HG03066 (cell line): ENCODE measurements at regions not wholly inside any gene's neighbourhood (a gene's known extent, or its start where the extent isn't known, plus 50 kb on each side); places are given as distances from the start of the nearest gene placed in this dataset.

Experiments
- ATAC-seq: cut with Tn5 transposase; IDR thresholded peaks from one replicate; pipeline ENCODE4 v1.9.1; 2021; ENCODE audit warnings: low read depth; ENCODE audit not compliant: unreplicated experiment

DNA sequence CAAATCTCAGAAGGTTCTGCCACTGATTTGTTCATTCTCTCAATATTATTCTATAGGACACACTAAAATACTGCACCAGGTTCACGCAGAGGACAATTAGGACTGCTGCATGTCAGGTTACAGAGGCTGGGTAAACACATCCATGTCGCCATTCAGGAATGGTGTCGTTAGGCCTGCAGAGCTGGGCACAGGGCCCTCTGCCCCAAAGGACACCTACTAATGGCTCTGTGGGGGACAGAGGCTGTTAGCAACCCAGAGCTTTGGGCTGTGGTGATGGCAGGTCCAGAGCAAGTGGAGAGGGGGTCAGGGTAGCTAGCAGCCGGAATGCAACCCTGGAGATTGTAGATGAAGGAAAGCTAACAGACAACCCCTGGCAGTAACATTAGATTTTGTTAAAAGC is 115.9 kb downstream of the TTC32 start:
- ATAC-seq: no peak

DNA sequence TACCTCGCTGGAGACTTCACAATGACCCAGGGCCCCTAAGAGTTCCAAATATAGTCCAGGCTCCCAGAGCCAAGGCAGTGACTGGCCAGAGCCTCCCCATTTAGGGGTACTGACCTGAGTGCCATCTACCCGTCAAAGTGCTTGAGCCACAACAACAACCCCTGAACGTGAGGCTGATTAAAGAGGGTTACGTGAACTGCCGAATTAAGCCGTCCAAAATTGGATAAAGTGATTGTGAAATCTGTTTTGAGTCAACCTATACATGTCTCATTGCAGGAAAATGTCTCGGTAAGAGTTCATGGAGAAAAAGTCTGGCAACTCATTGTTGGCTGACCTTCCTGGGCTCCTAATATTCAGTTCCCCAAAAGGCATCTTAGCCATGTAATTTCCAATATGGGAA is 116.3 kb downstream of the TTC32 start:
- no peak for ATAC-seq

DNA sequence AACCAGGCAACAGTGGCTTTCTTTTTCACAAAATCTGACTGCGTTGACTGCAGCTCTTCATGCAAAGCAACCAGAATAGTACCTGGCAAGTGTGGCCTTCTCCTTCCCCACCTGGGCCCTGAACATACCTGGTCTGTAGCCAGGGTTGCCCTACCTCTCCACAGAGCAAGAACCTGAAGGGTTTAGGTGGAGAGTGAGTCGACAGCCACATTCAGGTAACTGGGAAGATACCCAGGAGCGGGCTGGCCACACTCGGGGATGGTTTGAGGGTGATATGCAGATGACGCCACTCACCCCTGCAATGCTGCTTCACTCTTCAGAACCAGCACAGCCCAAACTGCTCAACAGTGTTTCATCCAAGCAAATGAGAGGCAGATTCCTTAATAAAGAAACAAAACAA is 117.3 kb downstream of the TTC32 start:
- no peak for ATAC-seq

DNA sequence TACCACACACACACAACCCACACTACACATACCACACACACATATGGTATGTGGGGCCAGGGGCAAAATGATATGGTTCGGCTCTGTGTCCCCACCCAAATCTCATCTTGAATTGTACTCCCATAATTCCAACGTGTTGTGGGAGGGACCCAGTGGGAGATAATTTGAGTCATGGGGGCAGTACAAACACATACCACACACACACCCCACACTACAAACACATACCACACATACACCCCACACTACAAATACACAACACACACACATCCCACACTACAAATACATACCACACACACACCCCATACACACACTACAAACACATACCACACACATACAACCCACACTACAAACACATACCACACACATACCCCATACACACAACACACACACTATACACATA is 117.8 kb downstream of the TTC32 start:
- no peak for ATAC-seq

DNA sequence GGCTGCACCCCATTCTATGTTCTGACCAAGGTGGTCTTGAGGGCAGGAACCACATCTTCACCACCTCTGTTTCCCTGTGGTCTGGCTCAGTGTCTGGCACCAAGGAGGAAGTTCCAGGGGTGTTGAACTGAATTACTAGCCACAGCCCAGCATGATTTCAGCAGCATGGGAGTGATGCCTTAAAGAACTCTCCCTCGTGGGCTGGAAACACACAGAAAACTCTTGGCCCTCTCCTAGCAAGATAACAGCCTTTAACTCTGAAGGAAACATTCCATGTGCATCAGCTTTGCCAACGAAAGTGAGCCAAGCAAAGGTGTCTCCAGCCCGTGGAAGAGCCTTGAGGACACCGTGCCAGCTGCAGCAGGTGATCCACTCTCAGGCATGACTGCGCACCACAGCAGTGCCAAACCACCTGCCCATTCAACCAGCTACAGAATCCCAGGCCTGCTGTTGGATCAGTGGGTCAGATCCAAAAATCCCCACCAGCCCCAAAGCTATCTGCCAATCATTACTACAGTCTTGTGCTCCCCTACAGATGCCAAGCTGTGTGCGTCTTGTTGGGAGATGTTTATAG is 124.8 kb downstream of the TTC32 start:
- ATAC-seq: no peak

DNA sequence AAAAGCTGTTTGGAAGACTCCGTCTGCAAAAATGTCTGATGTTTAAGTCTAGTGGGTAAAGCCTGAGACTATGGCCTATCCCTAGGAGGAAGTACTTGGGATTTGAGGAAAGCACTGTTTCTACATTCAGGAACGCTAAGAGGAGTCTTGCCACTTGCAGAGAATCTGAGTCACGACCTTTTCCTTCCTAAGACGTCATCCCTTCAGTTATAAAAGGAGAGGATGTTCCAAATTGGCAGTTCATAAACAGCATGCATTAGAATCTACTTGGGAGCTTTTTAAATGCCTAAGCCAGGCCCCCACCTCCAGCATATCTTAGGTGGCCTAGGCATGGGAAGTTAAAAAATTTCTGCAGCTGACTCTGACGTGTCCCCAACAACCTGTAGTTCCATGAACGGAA is 125.9 kb downstream of the TTC32 start:
- ATAC-seq: no peak

DNA sequence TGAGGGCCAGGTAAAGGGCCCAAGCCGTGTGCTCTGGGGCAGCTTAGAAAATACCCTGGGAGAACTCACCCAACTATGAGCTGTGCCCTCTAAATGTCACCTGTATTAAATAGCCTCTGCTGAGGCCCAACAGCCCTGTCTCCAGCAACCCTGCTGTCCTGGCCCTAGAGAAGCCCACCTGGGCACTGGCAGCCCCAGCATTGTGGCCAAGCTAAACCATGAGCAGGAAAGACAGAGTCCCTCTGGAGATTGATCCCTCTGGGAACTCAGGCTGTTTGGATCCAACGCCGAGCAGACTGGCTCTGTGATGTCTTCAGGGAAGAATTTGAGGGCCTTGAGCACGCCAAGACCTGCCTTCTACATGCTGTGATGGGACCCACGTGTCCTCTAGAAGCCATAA is 126.5 kb downstream of the TTC32 start:
- ATAC-seq: no peak

DNA sequence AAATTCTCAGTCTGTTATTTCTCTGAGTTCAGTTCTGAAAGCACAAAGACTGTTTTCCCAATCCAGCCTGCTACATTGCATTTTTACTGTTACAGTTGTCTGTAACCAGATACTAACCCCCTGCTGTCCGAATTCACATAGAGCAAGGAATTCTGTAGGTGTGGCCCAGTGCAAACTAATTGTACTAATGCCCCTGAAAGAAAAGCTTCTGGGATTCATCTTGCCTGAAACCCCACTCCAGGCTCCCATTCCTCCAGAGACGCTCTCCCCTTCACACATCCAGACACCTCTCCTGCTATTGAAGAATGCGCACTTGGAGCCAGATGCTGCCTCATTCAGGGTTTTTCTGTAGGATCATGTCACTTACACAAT is 127.0 kb downstream of the TTC32 start:
- no peak for ATAC-seq

DNA sequence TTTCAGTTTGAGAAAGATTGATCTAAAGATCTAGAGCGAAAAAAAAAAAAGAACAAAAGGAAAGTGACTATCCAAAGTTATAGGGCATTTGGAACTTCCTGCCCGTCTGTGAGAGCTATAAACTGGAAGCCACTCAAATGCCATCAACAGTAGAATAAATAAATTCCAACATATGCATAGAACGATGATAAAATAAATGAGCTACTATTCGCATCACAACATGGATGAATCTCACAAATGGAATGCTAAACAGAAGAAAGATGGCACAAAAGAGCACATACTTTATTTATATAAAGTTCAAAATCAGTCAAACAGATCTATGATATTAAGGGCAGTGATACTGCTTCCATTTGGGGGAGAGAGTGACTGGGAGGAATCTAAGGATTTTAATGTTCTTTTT is 128.8 kb downstream of the TTC32 start:
- no peak for ATAC-seq

DNA sequence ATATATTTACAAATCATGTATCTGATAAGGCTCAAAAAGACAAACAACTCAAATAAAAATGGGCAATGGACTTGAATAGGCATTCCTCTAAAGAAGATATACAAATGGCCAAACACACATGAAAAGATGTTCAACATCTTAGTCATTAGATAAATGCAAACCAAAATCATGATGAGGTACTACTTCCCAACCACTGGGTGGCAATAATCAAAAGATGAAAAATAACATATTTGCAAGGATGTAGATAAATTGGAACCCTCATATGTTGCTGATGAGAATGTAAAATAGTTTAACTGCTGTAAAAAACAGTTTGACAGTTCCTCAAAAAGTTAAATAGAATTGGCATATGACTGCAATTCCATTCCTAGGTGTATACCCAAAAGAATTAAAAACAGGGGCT is 132.3 kb downstream of the TTC32 start:
- ATAC-seq: no peak

DNA sequence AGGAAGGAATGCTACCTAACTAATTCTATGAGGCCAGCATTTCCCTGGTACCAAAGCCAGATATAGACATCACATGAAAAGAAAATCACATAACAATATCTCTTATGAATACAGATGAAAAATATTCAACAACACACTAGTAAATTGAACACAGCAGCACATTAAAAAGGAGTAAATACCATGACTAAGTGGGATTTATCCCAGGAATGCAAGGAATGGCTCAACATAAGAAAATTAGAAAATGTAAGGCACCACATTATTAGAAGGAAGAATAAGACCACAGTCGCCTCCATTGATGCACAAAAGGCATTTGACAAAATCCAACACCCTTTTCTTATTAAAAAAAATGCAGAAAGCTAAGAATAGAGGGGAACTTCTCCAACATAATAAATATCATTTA is 133.9 kb downstream of the TTC32 start:
- no peak for ATAC-seq

DNA sequence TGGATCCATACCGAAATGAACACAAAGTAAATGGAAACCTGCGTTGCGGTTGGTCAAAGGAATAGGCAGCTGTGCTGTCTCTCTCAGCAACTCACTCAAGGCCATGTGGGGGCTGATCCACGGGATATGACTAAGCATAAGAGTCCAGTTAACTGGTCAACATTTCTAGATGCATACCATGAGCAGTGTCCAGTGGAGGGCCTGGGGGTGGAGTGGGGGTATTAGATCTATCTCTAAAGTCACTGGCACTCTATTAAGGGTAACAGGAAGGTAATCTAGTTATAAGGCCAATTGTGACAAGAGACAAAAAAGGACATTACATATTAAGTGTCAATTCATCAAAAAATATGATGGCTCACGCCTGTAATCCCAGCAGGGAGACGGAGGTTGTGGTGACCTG is 136.8 kb downstream of the TTC32 start:
- no peak for ATAC-seq

DNA sequence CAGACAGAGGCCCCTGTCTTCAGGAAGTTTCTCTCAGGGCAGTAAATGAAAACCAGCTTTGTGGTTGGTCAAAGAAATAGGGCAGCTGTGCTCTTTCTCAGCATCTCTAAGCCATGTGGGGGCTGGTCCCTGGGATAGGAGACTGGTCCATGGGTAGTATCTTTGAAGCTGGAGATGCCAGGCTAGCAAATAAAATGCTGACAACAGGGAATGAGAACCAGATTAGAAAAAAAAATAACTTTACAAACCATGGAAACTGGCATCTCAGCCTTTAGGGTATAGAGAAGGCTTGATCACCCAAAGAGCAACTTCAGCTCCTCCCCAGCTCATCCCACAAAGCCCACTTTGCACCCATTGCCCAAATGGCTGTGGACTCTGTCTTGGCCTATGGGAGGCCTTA is 138.1 kb downstream of the TTC32 start:
- ATAC-seq: no peak

DNA sequence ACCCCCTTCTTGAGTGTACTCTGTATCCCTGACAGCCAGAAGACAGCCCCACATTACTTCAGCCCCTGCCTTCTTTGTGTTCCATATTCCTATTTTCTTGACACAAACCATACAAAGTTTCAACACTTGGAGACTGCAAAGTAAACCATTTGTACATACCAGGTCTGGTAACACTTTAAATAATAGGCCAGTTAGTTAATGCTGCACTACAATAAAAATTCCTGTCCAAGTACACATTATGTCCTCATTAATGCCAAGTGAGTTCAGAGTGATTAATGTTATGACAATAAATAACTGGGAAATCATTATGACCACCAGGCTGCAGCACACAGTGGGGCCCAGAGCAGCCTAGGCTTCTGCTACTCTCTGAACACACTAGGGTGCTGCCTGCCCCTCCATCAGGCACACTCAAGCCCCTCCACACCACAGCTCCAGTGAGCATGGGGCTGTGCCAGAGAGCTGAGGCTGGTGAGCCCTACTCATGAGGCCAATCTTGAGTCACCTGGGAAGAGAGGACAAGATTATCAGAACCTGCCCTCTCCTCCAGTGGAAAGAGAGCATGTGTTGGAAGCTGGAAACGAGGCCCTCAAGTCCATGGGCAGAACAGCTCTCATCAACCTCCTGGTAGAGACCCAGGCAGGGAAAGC is 138.7 kb downstream of the TTC32 start:
- no peak for ATAC-seq

DNA sequence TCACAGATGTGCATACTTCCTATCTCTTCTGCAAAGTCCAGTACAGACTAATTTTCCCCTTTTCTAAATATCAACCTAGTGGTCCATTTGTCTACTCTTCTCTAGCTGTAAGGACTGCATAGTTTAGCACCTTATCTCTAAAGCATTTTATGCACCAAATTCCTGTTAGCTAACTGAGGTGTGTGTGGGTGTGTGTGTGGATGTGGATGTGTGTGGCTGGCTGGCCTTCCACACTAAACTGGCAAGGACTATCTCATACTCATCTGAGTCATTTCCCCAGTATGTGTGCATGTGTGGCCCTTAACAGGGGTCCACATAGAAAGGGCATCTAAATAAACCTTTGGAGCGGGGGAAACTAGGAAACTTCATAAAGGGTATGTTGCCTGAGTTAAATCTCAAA is 139.6 kb downstream of the TTC32 start:
- no peak for ATAC-seq

DNA sequence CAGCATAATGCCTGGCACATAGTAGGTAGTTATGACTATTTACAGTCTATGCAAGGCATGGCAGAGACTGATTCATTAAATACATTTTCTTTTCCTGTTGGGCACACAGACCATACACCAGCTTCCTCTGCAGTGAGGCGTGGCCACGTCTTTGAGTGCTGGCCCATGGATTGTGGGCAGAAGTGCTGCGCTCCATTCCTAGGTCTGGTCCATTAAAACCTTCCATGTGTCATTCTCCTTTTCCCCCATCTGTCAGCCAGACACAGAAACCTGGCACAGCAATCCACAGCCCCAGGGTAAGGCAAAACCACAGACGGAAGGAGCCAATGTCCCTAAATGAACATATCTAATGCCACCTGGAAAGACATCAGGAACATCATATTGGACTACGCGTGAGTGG is 141.9 kb downstream of the TTC32 start:
- no peak for ATAC-seq

DNA sequence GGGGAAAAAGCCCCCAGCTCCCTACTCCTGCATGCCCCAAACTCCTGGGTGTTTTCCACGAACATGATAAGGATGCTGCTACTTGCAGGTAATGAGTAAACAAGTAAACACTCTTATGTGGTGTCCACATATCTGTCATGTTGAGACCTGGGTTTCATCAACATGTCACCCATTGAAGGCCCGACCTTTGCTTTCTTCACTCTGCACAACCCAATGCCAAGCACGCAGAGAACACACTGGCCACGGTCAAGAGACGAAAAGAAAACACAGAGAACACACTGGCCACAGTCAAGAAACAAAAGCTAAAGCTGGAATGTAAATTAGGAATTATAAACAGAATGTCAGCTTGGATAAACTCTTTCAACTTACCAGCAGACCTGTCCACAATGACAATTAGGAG is 143.1 kb downstream of the TTC32 start:
- ATAC-seq: no peak

DNA sequence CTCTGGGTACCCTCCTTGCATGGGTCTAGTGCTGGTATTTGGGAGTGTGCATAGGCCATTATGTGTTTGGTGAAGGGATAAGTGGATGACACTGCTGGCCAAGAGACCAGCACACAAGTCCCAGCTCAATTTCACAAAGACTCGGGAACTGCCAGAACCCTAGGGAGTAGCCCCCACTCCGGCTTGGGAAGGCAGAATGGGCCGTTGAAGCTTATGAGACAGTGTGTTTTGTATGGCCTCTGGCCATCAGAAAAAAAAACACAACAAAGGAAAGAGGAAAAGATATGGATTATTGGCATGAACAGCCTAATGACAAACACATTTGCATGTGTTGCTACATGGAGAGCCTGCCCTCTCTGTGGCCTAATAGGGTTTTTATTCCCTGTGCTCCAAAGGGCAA is 144.2 kb downstream of the TTC32 start:
- no peak for ATAC-seq

DNA sequence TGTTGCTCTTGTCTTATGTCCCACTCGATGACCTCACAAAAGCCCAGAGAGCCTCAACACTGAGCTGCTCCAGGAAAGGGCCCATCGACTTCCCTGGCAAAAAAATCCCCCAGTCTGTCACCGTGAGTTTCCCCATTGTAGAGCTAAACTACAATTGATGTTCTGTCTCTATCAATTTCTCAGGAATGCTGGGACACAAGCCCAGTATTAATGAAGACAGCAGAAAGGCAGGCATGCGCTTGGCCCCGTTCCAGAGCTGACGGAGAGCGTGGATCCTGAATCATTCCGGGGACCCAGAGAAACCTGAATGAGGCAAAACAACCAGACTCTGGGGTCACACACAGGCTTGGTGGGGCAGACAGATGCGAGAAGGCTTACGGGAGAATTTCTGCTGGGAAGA is 146.9 kb downstream of the TTC32 start:
- ATAC-seq: no peak

DNA sequence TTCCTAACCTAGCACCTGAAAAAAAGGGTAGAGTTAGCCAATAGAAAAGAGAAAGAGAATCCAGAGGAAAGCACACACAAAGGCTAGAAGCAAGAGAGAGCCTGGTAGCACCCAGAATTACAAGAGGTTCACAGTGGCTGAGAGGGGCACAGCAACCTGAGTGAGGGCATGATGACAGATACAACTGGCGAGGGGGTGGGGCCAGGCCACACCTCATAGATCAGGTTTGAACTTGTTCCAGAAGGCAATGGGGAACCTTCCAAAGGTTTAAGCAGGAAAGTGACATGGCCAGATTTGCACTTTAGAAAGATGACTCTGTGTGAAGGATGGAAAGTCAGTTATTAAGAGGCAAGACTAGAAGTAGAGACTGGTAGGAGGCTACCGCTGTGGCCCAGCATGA is 148.0 kb downstream of the TTC32 start:
- ATAC-seq: no peak

DNA sequence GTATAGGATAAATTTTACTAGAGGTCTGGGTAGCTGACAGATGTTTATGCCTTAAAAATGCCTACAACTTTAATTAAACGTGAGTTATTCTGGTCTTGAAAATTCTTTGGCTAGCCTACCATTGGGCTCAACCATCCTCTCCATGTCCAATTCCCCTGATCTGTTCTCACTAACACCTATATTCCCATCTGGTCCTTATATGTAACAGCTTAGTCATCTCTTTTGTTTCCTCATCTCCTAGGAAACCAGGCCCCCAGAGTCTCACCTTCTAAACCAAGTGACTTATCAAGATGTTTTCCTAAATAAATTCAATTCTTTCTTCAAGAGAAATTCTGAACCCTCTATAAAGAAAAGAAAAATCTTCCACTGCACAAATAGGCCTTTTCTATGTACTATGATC is 148.5 kb downstream of the TTC32 start:
- ATAC-seq: no peak

DNA sequence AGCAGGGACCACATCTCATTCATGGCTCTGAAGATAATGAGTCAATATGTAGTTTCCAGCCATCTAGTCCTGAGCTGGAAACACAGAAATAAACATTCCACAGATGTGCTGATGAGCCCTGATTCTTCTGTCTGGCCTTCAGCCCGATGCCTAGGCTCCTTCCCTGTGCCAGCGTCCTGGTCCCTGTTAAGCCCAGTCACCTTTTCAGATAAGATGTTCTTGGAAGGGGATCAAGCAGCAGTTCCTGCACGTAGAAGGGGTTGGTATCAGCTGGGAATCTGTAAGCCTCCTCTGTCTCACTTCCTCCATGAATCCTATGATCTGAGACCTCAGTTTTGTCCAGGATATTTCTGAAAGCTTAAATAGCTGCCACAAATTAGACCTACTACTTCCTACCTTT is 149.3 kb downstream of the TTC32 start:
- no peak for ATAC-seq

DNA sequence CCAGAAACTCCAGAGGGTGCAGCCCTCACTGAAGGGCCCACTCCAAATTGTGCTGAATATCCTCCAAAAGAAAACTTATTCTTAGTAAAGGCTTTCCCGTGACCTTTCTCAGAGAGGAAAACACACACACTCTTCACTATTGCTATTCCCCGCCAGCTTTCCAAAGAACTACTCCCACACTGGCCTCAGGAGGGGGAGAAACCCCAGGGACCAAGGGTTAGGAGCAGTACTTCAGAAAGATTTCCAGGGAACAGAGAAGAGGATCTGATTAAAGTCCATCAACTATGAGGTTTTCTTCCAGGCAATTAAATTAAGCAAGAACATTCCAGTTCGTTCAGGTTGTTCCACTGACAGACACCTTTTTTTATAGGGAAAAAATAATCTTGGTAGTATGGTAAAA is 150.2 kb downstream of the TTC32 start:
- ATAC-seq: no peak
